WI38 (cell line): ENCODE measurements at regions not wholly inside any gene's neighbourhood (a gene's known extent, or its start where the extent isn't known, plus 50 kb on each side); places are given as distances from the start of the nearest gene placed in this dataset.
"Not testable (repeated sequence)": the region's sequence is repeated elsewhere in the genome, so short reads cannot be mapped to it uniquely, and the experiment has no call there.

Experiments
- H3K4me3 ChIP-seq: 2 replicates; pipeline ENCODE4 v1.5.1; 2011; ENCODE audit warnings: low read depth, mild to moderate bottlenecking, control low read depth, low read length
- TF ChIP-seq, protein P1 (sequence below): IDR thresholded peaks from 2 replicates; pipeline ENCODE4 v1.5.1; 2012; ENCODE audit warnings: low read depth, mild to moderate bottlenecking, control low read depth, low read length

DNA sequence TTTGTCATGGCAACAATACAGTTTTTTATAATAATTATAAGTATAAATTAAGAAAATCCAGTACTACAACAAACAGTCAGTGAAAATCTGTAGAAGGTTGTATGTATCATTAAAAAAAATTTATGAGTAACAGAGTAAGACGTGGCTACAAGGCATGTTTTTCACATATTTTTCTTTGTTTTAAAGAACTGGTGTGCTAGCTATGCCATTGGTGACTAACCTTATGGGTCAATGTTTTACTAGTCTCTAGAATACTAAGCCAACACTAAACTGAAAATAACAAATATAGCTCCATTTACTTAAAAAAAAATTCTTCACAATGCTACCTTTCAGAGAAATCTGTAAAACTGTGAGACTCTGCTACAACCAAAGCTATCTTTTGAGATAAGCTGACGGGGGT lies 261.5 kb downstream of the ADGRL2 start:
- TF ChIP-seq, protein P1, sequence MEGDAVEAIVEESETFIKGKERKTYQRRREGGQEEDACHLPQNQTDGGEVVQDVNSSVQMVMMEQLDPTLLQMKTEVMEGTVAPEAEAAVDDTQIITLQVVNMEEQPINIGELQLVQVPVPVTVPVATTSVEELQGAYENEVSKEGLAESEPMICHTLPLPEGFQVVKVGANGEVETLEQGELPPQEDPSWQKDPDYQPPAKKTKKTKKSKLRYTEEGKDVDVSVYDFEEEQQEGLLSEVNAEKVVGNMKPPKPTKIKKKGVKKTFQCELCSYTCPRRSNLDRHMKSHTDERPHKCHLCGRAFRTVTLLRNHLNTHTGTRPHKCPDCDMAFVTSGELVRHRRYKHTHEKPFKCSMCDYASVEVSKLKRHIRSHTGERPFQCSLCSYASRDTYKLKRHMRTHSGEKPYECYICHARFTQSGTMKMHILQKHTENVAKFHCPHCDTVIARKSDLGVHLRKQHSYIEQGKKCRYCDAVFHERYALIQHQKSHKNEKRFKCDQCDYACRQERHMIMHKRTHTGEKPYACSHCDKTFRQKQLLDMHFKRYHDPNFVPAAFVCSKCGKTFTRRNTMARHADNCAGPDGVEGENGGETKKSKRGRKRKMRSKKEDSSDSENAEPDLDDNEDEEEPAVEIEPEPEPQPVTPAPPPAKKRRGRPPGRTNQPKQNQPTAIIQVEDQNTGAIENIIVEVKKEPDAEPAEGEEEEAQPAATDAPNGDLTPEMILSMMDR: no peak
- no peak overlapping the region for H3K4me3 ChIP-seq

DNA sequence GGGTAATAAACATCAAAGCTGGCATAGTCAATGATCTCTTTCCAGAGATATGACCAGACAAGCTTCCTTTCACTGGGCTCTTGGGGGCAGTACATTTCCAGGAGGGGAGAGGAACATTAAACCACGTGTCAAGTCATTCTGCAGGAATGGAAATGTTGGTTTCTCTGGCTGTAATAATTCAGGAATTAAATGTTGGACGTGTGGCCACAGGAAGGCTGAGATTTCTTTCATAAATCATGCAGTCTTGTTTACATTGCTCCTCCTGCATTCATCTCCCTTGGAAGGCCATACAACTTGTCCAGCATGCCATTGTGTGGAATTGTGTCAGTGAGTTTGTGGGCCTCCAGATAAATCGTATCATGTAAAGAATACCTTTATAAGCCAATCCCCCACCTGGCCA lies 259.2 kb downstream of the ADGRL2 start:
- no peak overlapping the region for H3K4me3 ChIP-seq
- TF ChIP-seq, protein P1: no peak

DNA sequence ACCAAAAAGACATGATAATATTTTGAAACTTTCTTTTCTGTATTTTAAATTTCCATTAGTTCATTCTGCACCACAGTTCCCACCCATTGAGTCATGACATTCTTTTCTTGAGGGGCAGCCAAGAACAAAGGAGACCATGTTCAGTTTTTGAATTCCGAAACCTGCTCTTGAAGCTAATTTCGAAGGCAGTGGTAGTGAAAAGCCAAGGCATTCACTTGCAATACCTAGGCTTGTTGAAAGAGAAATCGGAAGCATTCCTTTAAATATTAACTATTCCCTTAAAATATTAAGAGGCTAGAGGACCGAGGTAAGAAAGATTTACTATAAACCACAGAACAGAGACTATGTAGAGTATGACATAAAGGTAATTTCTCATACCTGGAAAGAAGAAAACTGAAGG lies 256.3 kb downstream of the ADGRL2 start:
- TF ChIP-seq, protein P1: no peak
- no peak overlapping the region for H3K4me3 ChIP-seq

DNA sequence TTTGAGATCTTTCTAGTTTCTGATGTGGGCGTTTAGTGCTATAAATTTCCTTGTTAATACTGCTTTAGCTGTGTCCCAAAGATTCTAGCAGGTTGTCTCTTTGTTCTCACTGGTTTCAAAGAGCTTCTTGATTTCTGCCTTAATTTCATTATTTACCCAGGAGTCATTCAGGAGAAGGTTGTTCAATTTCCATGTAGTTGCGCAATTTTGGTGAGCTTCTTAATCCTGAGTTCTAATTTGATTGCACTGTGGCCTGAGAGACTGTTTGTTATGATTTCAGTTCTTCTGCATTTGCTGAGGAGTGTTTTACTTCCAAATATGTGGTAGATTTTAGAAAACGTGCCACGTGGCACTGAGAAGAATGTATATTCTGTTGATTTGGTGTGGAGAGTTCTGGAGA lies 254.6 kb downstream of the ADGRL2 start:
- H3K4me3 ChIP-seq: not testable (repeated sequence)

DNA sequence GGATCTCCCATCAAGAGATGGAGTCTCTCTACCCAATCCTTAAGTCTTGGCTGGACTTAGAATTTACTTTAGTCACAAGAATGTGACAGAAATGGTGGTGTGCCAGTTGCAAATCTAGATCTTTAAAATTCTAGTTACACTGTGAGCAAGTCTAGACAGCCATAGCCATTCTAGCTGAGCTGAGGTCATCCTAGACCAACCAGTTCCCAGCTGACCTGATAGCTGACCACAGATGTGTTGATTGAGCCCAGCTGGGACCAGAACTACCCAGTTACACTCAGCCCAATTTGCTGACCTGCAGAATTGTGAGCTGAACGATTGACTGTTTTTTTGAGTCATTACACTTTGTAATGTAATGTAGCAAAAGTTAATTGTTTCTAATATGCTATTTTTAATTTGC lies 251.8 kb downstream of the ADGRL2 start:
- no peak overlapping the region for H3K4me3 ChIP-seq
- TF ChIP-seq, protein P1: no peak

DNA sequence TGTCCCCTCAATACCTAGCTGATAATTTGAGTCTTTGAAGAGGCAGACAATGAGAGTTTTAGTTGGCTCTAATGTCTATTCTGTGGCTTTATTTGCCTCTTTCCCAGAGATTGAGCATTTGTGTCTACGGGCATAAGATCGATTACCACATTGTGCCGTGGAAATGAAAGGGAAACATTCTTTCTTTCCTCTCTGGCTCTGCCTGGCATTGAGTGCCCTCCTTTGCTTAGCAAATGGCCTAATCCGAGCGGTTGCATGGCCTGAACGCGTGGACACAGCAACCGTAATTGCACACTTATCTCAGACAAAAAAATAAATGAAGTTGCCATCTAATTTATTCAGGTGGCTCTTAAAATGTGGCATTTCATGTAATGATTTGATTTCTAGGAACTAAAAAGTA lies 247.9 kb downstream of the ADGRL2 start:
- no peak overlapping the region for H3K4me3 ChIP-seq
- TF ChIP-seq, protein P1: no peak

DNA sequence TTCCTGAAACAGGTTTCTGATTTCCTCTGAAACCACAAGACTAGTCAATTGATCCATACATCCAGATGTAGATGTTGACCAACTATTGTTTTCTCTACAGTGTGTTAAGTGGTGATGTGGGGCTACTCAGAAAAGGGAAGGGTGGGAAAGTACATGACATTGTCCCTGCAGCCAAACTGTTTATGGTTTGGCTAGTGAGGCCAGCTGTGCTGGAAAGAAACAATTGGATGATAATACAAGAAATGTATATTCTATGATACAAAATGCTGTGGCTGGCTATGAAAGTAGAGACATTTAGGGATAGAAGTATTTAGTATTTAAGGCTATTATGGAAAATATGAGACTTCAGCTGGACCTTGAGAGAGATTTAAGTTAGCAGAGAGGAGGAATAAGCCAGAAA lies 244.5 kb downstream of the ADGRL2 start:
- TF ChIP-seq, protein P1: no peak
- no peak overlapping the region for H3K4me3 ChIP-seq

DNA sequence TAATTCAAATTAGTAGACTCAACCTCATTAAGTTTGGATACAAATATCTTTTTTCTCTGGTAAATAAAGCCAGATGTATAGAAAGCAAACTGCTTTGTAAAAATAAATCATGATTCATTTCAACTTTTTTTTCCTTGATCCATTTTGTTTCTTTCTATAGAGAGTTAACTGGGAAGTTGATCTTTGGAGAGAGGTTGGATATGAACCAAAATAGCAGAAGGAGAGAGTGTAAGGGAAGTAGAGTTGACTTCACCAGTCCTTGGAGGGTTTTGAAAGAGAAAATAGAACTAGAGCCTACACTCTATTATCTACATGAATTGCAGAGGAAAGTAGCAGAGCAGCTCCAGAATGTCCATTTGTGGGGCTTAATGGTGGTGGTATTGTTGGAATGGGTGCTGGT lies 243.8 kb downstream of the ADGRL2 start:
- no peak overlapping the region for H3K4me3 ChIP-seq
- TF ChIP-seq, protein P1: no peak
